Heart right ventricle (tissue), 16 donors: ENCODE measurements at regions not wholly inside any gene's neighbourhood (a gene's known extent, or its start where the extent isn't known, plus 50 kb on each side); places are given as distances from the start of the nearest gene placed in this dataset.
A peak's percentile ranks its signal among the peaks of the same experiment; 100 is the strongest.

Source experiments
- ATAC-seq, 8 donors: fragments of 200-7000 bp; cut with Tn5 transposase; one replicate each; pipeline ENCODE4 v1.9.1; 2020; ENCODE audit warnings: mild to moderate bottlenecking in 8 of 8, moderate library complexity in 8 of 8, moderate number of reproducible peaks in 1 of 8
- DNase-seq, 2 donors: peaks; one replicate each; pipeline ENCODE4 v3.0.0-alpha.2; 2020
- H3K27ac ChIP-seq, 10 donors: fragments of 200-600 bp; sonication (generic) in 2 of 10; one replicate each; pipeline versions ENCODE4 v1.5.0 to v1.8.0; 2020 to 2022; ENCODE audit warnings: mild to moderate bottlenecking in 3 of 10
- H3K27me3 ChIP-seq, 7 donors: fragments of 200-600 bp; one replicate each; pipeline ENCODE4 v1.8.0; 2021 to 2022; ENCODE audit warnings: mild to moderate bottlenecking in 2 of 7
- H3K36me3 ChIP-seq, 9 donors: fragments of 200-600 bp; sonication (generic) in 1 of 9; one replicate each; pipeline versions ENCODE4 v1.5.0 to v1.8.0; 2020 to 2022; ENCODE audit warnings: mild to moderate bottlenecking in 2 of 9
- H3K4me1 ChIP-seq, 9 donors: fragments of 200-600 bp; sonication (generic) in 1 of 9; one replicate each; pipeline versions ENCODE4 v1.5.0 to v1.8.0; 2020 to 2022; ENCODE audit warnings: mild to moderate bottlenecking in 4 of 9
- H3K4me3 ChIP-seq, 10 donors: fragments of 200-600 bp; sonication (generic) in 2 of 10; one replicate each; pipeline versions ENCODE4 v1.5.0 to v1.8.0; 2020 to 2022; ENCODE audit warnings: mild to moderate bottlenecking in 7 of 10, moderate library complexity in 2 of 10
- H3K9me3 ChIP-seq, 11 donors: fragments of 200-600 bp in 10 of 11; sonication (generic) in 2 of 11; one replicate each; pipeline versions ENCODE4 v1.5.0 to v1.8.0; 2013 to 2022; ENCODE audit warnings: mild to moderate bottlenecking in 2 of 11, control low read depth in 1 of 11, moderate library complexity in 1 of 11
- WGBS, 2 donors: extraction: QIAGEN DNeasy Blood & Tissue Kit; methylation state at CpG; one replicate each; pipeline ENCODE4 v1.1.7; 2013; ENCODE audit warnings: inconsistent platforms in 1 of 2; 5-methylcytosine and 5-hydroxymethylcytosine counted together
- intact Hi-C, 10 donors: fragments of 100-400 bp; cut with DNase I; formaldehyde crosslinking; loops; one replicate each; pipeline versions ENCODE4 v1.11.1 to v1.14.2; 2022
- TF ChIP-seq, protein P1 (sequence below), 9 donors: fragments of 200-600 bp; sonication (generic) in 2 of 9; IDR thresholded peaks; one replicate each; pipeline versions ENCODE4 v1.5.0 to v1.8.0; 2021 to 2022; ENCODE audit warnings: antibody characterized with exemption in 9 of 9, mild to moderate bottlenecking in 5 of 9, moderate library complexity in 1 of 9
- donor health status: Arrhythmogenic right ventricular cardiomyopathy.
- donor health status: ischemic (EF 13 %, LVEDD 7.1; RV severe dilation, severe dysfunction).
- donor health status: healthy with polysubstance abuse.
- donor health status: DM: no; HTN: yes; CAD: no.
- donor health status: DM: no; HTN: no; CAD: no.
- donor health status: ischemic (EF 25% LVEDD 6.9; RV normal size, moderate dysfunction).
- donor health status: ischemic (EF 25% LVEDD 5.7; RV mildly dilated, moderate dysfunction).
- donor health status: healthy.
- donor health status: DM: yes; HTN: yes; CAD: no.
- donor health status: Ischemic cardiomyopathy.
- donor health status: ischemic (EF 35%, LVEDD 5.7; RV mildly dilated, moderate dysfunction).
- donor health status: nonischemic (EF 11% LVEDD 7.7; RV severe dilation, severe dysfunction).
- donor health status: DM: yes; HTN: yes; CAD: no.
- donor health status: PGD.
- donor health status: ischemic (EF 29% LVEDD 5.4; RV normal size, mild dysfunction).
- donor health status: nonischemic (EF 23%, LVEDD 6.1; RV moderate dilation, normal function).

- 75 to 82% methylated on average over 9 of the region's 9 CpGs for WGBS, 2 donors
- TF ChIP-seq, protein P1, sequence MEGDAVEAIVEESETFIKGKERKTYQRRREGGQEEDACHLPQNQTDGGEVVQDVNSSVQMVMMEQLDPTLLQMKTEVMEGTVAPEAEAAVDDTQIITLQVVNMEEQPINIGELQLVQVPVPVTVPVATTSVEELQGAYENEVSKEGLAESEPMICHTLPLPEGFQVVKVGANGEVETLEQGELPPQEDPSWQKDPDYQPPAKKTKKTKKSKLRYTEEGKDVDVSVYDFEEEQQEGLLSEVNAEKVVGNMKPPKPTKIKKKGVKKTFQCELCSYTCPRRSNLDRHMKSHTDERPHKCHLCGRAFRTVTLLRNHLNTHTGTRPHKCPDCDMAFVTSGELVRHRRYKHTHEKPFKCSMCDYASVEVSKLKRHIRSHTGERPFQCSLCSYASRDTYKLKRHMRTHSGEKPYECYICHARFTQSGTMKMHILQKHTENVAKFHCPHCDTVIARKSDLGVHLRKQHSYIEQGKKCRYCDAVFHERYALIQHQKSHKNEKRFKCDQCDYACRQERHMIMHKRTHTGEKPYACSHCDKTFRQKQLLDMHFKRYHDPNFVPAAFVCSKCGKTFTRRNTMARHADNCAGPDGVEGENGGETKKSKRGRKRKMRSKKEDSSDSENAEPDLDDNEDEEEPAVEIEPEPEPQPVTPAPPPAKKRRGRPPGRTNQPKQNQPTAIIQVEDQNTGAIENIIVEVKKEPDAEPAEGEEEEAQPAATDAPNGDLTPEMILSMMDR (IDR thresholded peaks at IDR 0.05): no peak
- ATAC-seq: no peak
- intact Hi-C loops: no loop called here
- Histone ChIP-seq H3K36me3 (no peaks in the 10 kb centered on the region), H3K9me3 (no peaks in the 10 kb centered on the region), H3K4me1 (no peaks in the 10 kb centered on the region), H3K27me3 (peaks cover 0 to 11% (median 0%) of the 10 kb centered on the region in 7 donors), H3K27ac (no peak overlapping the region), H3K4me3 (no peak overlapping the region)
- no peak for DNase-seq
These were observed 89.5 kb upstream of the IQSEC1 start for GRCh38 chr3:13162549-13163320.

GRCh38 chr3:13161771-13162535 lies 88.7 kb upstream of the IQSEC1 start:
- Histone ChIP-seq H3K27ac (no peak overlapping the region), H3K9me3 (peaks cover 0 to 1% (median 0%) of the 10 kb centered on the region in 11 donors), H3K4me1 (no peaks in the 10 kb centered on the region), H3K27me3 (peaks cover 0 to 11% (median 0%) of the 10 kb centered on the region in 7 donors), H3K36me3 (no peaks in the 10 kb centered on the region), H3K4me3 (no peak overlapping the region)
- intact Hi-C loops: no loop called here
- TF ChIP-seq, protein P1 (IDR thresholded peaks at IDR 0.05): no peak
- 83 to 85% methylated on average over 18 of the region's 18 CpGs for WGBS, 2 donors
- DNase-seq: no peak
- no peak for ATAC-seq

DNA sequence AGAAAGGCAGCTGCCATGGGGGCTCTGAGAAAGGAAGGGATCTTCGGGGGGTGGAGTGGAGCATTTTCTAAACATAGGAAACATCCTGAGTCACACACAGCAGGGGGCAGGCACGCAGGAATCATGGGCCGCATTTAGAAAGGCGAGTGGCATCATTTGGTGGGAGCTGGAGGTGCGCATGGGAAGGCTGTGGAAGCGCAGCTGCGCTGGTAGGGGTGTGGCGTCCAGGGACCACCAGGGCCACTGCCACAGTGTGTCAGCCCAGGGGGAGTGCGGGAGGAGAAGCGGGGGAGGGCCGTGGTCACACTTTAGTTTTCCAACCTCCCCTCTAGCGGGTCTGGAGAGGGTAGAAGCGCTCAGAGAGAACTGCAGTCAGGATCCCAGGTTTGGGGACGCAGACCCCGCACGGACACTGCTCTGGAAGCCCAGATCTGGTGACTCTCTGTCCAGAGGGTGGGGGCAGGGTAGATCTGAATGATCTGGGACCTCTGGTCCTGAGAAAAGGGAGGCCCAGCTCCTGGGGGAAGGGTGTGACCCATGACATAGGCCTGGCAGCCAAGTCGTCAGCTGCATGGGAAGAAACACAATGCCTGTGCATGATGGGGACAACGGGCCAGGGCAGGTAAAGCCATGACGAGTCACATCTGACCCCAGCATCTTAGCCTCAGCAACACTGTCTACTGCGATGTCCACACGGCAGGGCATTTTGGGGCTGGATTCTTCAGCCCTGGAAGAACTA lies 88.0 kb upstream of the IQSEC1 start:
- Histone ChIP-seq H3K27ac (no peak overlapping the region), H3K4me3 (no peak overlapping the region), H3K9me3 (peaks cover 0 to 9% (median 6%) of the 10 kb centered on the region in 11 donors), H3K4me1 (no peaks in the 10 kb centered on the region), H3K27me3 (peaks cover 0 to 11% (median 0%) of the 10 kb centered on the region in 7 donors), H3K36me3 (peaks cover 0 to 4% (median 0%) of the 10 kb centered on the region in 9 donors)
- WGBS, 2 donors: 68 to 75% methylated on average over 21 of the region's 21 CpGs
- intact Hi-C loops: no loop called here
- TF ChIP-seq, protein P1 (IDR thresholded peaks at IDR 0.05): no peak
- no peak for DNase-seq
- peak in 1 of 8 donors; percentile 16 for ATAC-seq

DNA sequence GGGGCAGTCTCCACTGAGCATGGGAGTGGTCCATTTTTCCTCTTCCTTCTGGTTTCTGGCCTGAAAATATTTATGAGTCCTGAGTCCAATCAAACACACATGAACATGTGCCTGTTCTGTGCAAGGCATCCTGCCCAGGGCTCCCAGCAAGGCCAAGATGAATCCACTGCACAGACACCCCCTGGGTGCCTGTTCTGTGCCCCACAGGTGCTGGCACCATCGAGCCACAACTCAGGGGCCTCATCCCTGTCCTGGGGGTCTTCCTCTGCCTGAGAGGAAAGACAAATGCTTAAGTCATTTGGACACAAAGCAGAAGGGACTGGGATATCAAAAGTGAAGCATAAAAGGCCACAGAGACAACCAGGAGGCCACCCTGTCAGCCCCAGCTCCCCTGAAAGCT lies 87.4 kb upstream of the IQSEC1 start:
- peaks cover 0 to 4% (median 0%) of the 10 kb centered on the region in 9 donors for H3K36me3 ChIP-seq
- TF ChIP-seq, protein P1 (IDR thresholded peaks at IDR 0.05): no peak
- intact Hi-C loops: no loop called here
- H3K4me1 ChIP-seq: no peaks in the 10 kb centered on the region
- 24 to 40% methylated on average over 1 of the region's 1 CpG for WGBS, 2 donors
- DNase-seq: no peak
- H3K4me3 ChIP-seq: no peak overlapping the region
- peaks cover 0 to 11% (median 0%) of the 10 kb centered on the region in 7 donors for H3K27me3 ChIP-seq
- no peak overlapping the region for H3K27ac ChIP-seq
- peaks cover 0 to 14% (median 10%) of the 10 kb centered on the region in 11 donors for H3K9me3 ChIP-seq
- no peak for ATAC-seq
